KOPT-K1 (cell line): ENCODE measurements at regions not wholly inside any gene's neighbourhood (a gene's known extent, or its start where the extent isn't known, plus 50 kb on each side); places are given as distances from the start of the nearest gene placed in this dataset.

ENCODE experiments used
- H3K27ac ChIP-seq: fragments of 200-600 bp; sonication (generic); 2 replicates; pipeline ENCODE4 v1.5.1; 2016; ENCODE audit warnings: antibody characterized with exemption, mild to moderate bottlenecking, low read depth, low read length; ENCODE audit not compliant: poor library complexity, severe bottlenecking
- H3K36me3 ChIP-seq: fragments of 200-600 bp; sonication (generic); 2 replicates; pipeline ENCODE4 v1.5.1; 2017; ENCODE audit warnings: antibody characterized with exemption, mild to moderate bottlenecking, low read length, moderate library complexity; ENCODE audit not compliant: insufficient read depth
- H3K9me3 ChIP-seq: fragments of 200-600 bp; sonication (generic); 2 replicates; pipeline ENCODE4 v1.5.1; 2017; ENCODE audit warnings: antibody characterized with exemption, low read length, mild to moderate bottlenecking; ENCODE audit not compliant: insufficient read depth, poor library complexity, severe bottlenecking

GRCh38 chr10:130429809-130430208, 293.6 kb downstream of the GLRX3 start:
- no peaks in the 10 kb centered on the region for H3K9me3 ChIP-seq
- no peak overlapping the region for H3K27ac ChIP-seq
- no peaks in the 10 kb centered on the region for H3K36me3 ChIP-seq

GRCh38 chr10:130430291-130430690, 294.1 kb downstream of the GLRX3 start:
- no peaks in the 10 kb centered on the region for H3K36me3 ChIP-seq
- H3K9me3 ChIP-seq: no peaks in the 10 kb centered on the region
- no peak overlapping the region for H3K27ac ChIP-seq

DNA sequence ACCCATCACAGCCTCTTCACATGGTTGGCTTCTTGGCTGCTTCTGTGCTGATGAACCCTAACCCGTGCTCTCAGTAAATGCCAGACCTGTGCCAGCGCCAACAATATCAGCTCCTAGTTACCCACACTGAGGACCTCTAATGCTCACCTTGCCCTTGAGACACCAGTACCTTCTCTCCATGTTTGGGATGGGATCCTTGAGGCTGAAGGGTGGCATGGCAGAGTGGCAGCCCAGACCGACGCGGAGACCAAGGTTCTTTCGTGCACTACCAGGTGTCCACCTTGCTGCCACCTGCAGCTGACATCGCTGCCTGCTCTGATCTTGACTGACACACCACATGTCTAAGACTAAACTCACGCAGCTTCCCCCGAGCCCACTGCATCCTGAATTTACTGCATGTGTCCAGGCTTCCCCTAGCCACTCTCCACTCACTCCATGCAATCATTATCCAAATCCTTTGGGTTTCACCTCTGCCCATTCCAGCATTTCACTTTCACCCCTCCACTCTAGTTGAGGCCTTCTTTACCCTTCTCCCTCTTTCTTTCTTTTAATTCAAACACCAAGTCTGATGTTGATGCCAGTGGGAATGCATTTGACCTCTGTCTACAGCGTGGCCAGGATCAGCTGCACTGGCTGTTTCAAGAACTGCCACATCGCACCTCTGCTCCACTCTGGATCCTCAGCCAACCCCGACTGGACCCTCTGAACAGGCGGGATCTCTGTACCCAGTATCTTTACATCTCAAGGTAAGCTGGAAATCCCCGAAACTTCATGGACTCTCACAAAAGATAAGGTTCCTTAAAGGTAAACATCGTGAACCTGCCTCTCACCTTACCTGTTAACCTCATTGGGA, 294.9 kb downstream of the GLRX3 start:
- no peaks in the 10 kb centered on the region for H3K36me3 ChIP-seq
- no peaks in the 10 kb centered on the region for H3K9me3 ChIP-seq
- no peak overlapping the region for H3K27ac ChIP-seq

DNA sequence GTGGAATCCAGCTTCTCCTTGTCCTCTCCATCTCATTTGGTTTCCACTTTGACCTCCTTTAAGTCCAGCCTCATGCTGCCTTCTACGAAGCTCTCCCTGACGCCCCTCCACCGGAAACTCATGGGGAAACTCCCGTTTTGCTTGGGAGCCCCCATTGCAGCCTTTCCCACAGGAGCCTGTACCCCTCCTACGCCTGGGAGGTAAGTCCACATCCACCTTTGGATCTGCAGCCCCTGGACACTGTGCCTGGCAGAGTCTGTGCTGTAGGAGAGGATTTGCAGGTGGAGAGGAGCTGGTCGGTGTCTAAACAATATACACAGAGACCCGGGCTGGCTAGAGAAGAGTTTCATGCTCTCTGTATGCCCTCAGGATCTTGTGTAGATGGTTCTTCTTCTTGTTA, 296.1 kb downstream of the GLRX3 start:
- Histone ChIP-seq H3K27ac (no peak overlapping the region), H3K9me3 (no peaks in the 10 kb centered on the region), H3K36me3 (no peaks in the 10 kb centered on the region)

DNA sequence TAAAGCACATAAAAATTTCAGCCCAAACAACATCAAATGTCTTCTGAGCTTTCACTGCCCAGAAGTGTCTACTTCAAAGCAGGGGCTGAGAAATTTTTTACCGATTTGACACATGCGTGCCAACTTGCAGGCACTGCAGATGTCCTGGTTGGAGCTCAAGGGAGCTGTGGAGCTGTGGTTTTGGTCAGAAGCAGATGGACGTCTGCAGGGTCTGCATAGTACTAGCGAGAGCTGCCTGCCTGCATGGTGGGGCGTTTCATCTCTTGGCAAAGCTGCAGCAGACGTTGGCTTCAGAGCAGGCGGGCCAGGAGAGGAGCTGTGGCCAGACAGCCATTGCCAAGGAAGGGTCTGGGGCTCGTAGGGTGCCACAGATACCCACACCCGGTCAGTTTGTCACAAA, 296.7 kb downstream of the GLRX3 start:
- H3K36me3 ChIP-seq: no peaks in the 10 kb centered on the region
- H3K9me3 ChIP-seq: no peaks in the 10 kb centered on the region
- H3K27ac ChIP-seq: no peak overlapping the region

- Histone ChIP-seq H3K9me3 (no peaks in the 10 kb centered on the region), H3K36me3 (no peaks in the 10 kb centered on the region), H3K27ac (no peak overlapping the region)
Measured at GRCh38 chr10:130434446-130435385, 298.5 kb downstream of the GLRX3 start.

- Histone ChIP-seq H3K9me3 (no peaks in the 10 kb centered on the region), H3K36me3 (no peaks in the 10 kb centered on the region), H3K27ac (no peak overlapping the region)
Measured at GRCh38 chr10:130435961-130436360, 299.8 kb downstream of the GLRX3 start.

- Histone ChIP-seq H3K36me3 (no peaks in the 10 kb centered on the region), H3K9me3 (no peaks in the 10 kb centered on the region), H3K27ac (no peak overlapping the region)
Measured at GRCh38 chr10:130438861-130439260, 302.7 kb downstream of the GLRX3 start.

- Histone ChIP-seq H3K9me3 (no peaks in the 10 kb centered on the region), H3K27ac (no peak overlapping the region), H3K36me3 (no peaks in the 10 kb centered on the region)
Measured at GRCh38 chr10:130439766-130440165, 303.6 kb downstream of the GLRX3 start.

GRCh38 chr10:130440494-130440893, 304.3 kb downstream of the GLRX3 start:
- Histone ChIP-seq H3K36me3 (no peaks in the 10 kb centered on the region), H3K27ac (no peak overlapping the region), H3K9me3 (no peaks in the 10 kb centered on the region)

DNA sequence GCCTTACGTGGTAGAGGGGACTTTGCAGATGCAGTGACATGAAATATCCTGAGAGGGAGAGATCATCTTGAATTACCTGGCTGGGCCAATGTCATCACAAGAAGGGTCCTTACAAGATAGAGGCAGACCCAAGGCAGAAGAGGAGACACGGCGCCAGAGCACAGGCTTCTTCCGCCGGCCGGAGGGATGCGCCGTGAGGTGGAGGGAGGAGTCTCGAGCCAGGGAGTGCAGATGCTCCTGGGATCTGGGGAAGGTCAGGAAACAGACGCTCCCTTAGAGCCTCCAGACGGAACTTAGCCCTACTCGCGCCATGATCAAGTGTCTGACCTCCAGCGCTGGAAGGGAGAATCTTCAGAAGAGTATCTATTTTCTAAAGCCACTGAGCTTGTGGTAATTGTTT, 304.8 kb downstream of the GLRX3 start:
- Histone ChIP-seq H3K27ac (no peak overlapping the region), H3K9me3 (no peaks in the 10 kb centered on the region), H3K36me3 (no peaks in the 10 kb centered on the region)

DNA sequence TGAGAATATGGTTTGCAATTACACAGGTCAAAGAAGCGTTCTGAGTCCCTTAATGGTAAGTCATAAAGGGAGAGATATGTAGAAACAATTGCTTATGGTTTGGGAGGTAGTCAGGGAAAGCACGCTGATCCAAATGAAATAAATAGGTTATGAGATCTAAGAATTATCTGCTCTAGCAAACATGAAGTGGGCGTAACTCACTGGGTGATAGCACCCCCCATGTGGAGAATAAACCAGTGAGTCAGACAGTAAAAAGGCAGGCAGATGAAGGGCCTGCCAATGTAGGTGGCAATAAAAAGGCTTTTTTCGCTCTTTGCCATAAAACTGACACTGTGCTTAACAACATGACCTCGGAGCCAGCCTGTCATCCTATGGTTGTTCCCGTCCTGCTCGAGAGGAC, 306.9 kb downstream of the GLRX3 start:
- Histone ChIP-seq H3K9me3 (no peaks in the 10 kb centered on the region), H3K36me3 (no peaks in the 10 kb centered on the region), H3K27ac (no peak overlapping the region)

DNA sequence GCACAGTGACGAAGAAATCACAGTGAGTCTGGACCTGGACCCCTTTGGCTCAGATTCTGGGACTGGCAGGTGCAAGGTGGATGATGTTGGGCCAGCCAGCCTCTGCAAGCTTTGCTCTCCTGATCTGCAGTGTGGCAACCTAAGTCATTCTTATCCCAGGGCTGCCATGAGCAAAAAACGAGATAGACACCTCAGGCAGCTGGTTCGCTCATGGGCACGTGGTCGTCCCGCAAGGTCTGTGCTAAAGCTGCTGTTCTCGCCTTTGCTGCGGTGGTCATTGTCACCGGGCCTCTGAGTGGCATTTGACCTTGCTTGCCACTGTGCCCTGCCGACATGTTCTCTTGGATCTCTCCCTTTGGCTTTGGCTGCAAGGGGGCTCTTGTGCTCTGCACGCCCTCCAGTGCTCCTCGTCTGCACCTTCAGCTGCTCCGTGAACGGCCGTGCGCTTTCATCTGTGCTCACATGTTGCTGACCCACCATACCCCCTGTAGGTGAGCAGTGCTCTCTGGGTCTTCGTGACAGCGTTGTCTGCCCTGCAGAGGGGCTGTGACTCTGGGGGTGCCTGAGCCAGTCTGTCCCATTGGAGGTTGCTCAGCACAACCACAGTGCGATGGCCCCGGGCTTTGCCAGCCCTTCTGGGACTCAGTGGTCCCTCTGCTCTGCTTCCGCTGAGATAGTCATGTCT, 317.0 kb downstream of the GLRX3 start:
- H3K36me3 ChIP-seq: no peaks in the 10 kb centered on the region
- no peak overlapping the region for H3K27ac ChIP-seq

GRCh38 chr10:130453721-130454542, 317.7 kb downstream of the GLRX3 start:
- no peak overlapping the region for H3K27ac ChIP-seq
- H3K36me3 ChIP-seq: no peaks in the 10 kb centered on the region
- peaks cover 15% of the 10 kb centered on the region for H3K9me3 ChIP-seq

More for the DNA sequence above, 317.0 kb downstream of the GLRX3 start:
- H3K9me3 ChIP-seq: peaks cover 15% of the 10 kb centered on the region
